Brain pericyte (primary cell): ENCODE measurements at regions not wholly inside any gene's neighbourhood (a gene's known extent, or its start where the extent isn't known, plus 50 kb on each side); places are given as distances from the start of the nearest gene placed in this dataset.

Source experiments
- DNase-seq: peaks from one replicate; pipeline ENCODE4 v3.0.0-alpha.2; 2012; ENCODE audit warnings: low read depth, low spot score

DNA sequence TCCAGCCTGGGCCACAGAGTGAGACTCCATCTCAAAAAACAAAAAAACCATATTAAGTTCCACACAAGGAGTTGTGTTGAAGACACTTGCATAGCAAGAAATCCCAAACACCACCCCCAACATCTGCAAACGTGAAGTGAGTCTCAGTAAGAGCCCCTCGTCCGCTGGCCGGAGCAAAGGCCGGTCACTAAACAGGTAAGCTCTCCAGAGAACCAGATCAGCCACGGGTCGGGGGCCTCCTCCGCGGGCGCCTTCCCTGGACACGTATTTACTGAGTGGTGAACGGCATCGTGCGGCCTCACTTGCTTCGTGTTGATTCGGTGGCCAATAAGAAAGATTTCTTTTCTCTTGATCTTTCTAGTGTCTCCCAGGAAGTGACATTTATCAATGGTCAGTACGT, 93.6 kb downstream of the MRPL36 start:
- no peak for DNase-seq

DNA sequence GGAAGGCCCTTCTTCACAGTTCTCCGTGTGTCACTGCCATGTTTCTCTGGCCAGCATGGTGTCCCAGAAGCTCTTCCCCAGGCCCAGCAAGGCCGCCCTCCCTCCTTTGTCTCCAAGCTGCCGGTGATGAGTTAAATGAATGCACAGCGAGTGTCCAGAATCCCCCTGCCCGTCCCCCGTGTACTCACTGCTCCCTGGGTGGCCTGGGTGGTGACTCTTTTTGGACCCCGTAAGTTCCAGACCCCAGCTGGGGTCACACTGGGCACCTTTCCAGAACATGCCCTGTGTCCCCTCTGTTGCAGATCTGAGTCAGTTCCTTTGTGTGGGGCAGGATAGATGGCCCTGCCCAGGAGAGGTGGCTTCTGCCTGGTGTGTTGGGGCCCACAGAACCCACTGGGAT, 95.0 kb downstream of the MRPL36 start:
- no peak for DNase-seq

DNA sequence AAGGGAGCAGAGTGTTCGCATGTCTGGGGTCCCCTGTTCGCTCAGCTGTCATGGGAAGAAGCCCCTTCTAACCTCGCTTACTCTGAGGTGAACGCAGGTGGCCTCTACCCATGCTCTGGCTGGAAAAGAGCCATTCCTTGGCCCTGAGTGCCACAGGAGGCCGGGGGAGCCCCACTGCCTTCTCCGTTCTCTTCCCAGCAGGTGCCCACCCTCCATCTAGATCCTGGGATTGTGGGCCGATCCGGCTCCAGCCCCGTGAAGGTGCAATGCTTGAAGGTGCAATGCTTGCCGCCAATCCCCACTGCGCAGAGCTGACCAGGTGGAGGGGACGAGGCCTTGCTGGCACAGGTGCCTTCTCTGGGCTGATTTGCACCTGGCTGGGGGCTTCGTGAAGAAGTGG, 95.4 kb downstream of the MRPL36 start:
- DNase-seq: no peak

DNA sequence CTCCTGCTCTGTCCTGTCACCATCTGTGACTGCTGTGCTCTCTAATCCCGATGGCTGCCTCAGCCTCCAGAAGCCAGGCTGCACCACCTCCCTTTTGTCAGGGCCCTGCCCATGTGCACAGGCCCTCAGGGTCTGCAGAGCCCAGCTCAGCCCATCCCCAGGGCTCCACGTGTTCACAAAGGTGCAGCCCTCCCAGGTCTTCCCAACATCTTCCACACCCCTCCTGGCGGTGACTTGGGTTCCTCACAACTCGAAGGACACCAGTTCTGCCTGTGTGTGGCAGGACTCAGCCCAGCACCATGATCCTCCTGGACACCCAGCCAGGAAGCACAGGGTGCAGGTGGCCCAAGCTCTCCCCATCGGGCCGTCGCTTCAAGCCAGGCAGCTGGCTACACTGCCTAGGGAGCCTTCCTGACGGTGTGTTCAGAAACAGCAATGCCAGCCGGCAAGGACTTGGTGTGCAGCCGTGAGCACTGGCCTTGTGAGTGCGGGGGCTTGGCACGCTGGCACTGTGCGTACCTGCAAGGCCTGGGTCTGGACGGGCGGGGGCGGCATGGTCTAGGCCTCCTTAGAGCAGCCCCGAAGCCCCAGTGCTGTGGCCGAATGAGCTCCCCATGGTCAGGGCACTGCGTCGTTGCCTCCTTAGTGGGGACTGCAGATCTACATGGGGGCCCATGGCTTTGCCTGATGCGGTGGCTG, 96.1 kb downstream of the MRPL36 start:
- no peak for DNase-seq

DNA sequence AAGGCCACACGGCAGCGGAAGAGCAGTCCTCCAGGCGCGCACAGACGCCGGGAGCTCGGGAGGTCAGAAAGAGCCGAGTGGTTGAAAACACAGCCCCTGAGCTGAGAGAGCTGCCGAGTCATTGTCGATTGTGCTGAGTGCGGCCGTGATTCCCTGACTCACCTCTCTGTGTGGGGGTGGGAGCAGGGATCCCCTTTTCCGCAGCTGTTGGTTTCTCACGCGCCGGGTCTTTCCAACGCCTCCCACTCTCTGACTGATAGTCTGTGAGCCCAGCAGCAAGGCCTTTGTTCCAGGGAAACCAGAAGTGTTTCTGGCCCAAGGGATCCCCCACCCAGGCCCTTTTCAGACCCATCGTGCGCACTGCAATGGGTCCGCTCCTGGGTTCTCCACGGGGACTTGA, 97.3 kb downstream of the MRPL36 start:
- DNase-seq: no peak

DNA sequence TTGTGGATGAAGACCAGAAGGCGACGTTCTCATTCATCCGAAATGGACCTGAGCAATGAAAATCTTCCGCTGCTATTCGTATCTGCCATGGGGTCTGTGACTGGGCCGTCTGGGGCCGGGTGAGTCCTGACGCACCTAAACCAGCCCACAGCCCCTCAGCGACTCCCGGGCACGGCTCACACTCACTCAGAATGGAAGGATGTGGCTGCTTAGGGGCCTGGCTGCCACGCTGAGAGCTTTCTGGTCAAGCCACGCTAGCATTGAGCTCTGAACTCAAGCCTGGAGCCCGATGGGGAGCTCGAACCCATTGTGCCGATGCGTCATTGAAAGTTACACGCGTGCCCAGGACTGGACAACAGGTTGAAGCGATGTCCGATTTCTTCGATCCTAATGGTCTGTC, 97.8 kb downstream of the MRPL36 start:
- DNase-seq: no peak

DNA sequence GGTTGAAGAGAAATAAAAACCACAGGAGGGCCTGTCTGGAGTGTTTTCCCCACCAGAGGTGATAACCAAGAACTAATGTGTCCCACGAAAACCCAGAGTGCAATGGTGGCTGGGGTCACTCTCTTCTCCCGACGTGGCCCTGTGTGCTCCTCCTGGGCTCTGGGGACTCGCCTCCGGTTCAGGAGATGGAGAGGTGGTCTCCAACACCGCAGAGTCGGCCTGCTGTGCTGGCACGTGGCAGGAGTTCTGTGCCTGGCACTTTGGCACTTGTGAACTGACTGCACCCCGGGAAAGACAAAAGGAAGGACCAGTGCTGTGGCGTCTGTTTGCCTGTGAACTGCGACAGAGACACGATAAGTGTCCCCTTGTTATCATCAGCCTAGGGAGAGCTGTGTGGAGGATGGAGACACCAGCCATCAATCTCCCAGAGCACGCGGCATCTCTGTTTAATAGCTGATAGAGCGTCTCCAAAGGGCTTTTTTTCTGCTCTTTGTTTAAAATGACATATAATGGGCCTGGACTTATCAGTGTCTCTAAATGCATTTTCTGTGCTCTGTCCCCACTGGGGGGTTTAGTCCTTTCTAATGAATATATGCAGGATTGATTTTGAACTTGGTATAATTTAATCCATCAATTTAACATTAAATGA, 98.3 kb downstream of the MRPL36 start:
- DNase-seq: no peak

DNA sequence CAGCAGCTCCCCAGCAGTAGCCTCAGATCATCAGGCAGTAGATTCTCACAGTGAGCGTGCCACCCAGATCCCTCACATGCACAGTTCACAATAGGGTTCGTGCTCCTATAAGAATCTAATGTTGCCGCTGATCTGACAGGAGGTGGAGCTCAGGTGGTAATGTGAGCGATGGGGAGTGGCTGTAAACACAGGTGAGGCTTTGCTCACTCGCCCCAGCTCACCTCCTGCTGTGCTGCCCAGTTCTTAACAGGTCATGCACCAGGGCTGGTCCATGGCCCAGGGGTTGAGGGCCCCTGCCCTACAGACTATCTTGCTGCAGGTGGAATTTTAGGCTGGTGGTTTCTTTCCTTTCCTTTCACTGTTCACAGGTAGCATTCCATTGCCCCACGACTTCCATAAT, 100.2 kb downstream of the MRPL36 start:
- DNase-seq: no peak

DNA sequence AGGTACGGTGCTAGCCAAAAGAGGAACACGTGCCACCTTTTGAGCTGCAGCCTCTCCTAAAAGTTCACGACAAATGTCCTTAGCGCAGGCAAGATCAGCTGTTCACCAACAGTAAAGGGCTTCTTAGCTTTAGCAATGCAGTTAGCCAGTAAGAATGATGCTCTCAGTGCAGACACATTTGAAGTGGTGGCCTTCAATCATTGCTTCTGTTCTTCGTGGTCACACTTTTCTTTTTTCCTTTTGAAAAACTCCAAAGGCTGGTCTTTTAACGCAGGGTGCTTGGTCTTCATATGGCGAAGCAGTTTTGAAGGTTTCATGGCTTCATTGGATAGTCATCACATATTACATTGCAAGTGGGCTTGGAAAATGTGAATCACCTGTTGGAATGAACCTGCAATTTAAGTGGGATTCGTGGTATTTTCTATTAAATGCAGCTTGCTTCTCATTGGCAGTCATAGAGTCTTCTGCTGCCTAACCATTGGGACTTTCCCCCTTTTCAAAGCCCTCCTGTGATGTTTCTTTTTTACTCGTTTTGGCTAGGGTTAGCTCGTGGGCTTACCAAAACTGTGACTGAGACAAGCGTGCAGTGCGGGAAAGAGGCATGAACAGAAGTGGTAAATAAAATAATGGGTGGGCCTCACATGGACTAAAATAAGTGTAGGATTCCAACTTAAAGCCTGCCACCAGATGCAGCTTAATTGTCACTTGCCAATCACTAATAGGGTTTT, 100.9 kb downstream of the MRPL36 start:
- no peak for DNase-seq

DNA sequence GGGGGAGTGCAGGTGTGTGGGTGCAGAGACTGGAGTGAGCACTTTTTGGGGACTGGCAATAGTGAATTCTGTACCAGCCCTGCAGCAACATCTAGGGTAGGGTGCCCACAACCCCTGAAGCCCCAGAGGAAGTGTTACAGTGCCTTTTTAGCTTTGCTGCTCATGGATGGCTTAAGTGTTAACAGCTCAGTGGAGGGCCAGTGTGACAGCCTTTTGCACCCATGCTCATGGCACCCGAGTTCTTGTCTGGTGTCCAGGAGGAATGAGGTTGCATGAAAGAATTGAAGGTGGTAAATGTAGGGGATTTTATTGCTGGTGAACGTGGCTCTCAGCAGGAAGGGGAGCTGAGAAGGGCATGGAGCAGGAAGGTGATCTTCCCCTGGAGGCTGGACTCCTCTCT, 107.3 kb downstream of the MRPL36 start:
- DNase-seq: no peak

DNA sequence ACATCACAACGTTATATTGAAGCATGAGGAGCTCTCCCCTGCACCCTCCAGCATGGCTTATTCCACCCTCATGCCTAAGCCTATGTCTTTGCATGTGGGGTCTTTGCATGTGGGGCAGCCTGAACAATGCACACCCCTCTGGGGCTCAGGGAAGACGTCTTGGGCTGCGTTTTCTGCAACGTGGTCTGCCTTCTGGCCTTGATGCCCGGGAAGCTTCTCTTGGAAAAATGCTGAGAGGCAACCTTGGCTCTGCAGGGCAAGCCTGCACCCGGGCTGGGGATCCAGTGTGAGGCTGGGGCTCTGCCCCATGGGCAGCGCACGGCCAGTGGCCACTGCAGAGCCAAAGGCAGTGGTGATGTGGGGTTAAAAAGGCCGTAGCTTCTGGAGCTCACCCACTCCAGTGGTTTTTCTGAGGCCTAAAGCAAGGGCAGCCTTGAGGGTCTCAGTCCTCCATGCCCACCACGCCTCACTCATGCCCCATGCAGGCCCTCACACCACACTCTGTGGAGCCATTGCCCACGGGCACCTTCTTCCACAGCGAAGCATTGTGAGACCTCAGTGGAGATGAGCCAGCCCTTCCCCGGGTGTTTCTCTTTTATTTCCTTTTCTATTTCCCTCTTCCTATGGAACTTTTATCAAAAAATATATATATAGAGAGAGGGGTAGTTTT, 112.2 kb downstream of the MRPL36 start:
- DNase-seq: no peak

DNA sequence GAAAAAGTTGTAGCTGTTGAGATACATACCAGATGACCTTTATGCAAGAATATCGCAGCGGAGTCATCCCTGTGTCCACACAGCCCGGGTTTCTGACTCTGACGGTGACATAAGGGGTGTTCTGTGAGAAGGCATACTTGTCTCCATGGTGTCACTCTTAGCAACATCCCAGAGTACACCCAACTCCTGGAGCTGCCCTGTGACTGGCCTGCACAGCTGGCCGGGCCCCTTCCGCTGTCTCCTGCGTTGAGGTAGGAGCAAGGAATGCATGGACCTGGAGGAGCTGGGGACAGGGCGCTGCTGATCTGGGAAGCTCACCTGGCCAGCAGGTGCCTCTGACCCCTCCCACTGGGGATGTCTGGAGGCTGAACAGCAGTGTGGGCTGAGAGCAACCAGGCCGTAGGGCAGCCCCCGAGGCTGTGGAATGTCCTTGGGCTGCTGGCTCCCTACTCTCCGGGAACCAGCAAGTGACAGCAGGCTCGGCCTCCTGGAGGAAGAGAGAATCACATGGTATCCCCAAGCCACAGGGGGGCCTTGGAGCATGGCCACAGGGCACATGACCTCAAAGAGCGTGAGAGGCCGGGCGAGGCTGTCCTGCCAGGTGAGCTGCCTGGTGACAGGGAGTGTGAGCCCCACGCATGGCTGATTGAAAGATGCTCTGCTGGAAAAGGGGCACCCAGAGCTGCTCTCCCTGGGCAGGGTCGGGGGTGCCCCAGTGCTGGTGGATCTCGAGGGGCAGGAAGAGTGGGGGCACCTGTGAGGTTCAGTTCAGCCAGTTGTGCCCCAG, 113.4 kb downstream of the MRPL36 start:
- no peak for DNase-seq

DNA sequence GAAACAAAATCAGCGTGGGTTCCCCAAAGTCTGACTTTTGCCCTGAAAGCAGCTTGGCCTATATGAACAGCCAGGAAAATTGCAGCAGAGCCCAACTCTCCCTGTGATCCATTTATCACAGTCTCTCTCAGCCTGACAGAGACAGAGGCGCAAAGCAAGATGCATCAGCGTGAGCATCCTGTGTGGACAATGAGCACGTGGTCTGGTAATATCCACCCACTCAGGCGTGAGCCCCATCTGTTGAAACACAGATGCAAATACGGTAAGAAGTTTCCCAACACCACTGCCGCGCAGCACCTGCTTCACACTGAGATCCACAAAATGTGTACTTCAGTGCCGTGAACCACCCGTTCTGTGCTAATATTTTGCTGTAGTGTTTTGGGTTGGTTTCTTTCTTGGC, 114.6 kb downstream of the MRPL36 start:
- no peak for DNase-seq

DNA sequence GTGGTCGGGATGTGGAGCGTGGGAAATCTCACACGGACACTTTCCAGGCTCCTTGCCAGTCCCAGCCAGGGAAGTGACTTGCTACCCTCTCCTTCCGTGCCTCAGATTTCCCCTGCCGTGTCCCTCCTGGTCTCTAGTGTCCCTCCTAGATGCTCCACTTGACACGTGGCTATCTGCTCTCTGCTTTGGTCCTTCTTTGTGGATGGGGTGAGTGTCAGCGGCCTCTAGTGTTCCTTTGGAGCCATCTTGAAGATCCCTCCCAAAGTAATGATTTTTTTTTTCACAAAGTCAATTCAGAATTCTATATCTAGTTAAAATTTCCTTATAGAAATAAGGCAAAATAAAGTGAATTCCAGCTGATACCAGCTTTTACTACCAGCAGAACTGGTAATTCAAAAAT, 117.7 kb downstream of the MRPL36 start:
- DNase-seq: no peak

DNA sequence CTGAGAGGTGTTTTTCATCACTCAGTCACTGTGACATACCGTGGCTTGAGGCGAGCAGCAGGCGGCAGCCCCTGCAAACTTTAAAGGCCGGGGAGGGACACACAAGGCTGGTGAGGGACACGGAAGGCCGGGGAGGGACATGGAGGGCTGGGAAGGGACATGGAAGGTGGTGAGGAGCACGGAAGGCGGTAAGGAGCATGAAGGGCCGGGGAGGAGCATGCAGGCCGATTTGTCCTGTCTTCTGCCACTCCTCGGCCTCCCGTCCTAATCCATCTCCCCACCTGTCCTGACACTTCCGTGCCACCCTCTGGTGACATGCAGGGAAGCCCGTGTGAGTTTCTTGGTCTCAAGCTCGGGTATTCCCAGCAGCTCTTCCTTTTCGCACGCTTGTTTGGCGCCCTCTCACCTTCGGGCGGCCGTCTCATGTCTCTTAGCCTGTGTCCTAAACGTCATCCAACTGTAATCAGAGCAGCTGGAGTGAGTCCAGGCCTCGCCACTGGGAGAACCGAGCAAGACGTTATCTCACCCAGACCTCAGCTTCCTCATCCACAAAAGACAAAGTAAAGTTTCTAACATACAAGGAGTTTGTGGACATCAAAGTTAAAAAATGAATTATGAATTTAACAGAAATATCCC, 126.5 kb downstream of the MRPL36 start:
- no peak for DNase-seq

DNA sequence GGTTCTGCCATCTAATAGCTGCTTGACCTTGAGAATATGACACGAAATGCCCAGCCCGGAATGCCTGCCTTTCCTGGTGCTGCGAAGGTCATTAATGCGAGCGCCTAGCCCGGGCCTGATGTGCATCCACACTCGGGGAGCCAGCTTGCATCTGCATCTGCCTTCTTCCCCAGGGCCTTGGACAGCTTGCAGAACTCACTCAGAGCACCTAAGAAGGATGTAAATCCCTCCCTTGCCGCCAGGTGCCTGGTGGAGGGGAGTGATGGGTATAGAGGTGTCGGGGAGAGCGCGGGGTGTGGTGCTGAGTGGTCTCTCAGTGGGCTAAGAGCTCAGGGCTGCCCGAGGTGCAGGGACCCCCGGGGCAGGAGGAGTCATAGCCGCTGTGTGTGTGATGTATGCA, 127.2 kb downstream of the MRPL36 start:
- DNase-seq: no peak

DNA sequence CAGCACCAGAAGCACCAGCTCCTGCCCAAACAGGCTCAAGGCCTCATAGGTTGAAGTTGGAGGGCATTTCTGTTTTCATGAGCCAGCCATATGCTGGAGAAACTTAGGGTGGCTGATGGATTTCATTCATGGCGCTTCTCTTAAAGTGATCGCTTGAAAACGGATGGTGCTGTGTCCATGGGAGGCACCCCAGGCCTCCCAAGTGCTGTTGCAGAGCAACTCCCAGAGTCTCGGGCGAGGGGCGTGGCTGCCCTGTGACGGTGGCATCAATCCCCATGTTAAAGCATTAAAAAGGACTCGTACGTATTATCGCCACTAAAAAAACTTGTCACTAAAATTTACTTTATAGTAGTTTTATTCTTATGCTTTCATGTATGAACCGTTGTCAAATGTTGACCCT, 128.3 kb downstream of the MRPL36 start:
- DNase-seq: no peak

DNA sequence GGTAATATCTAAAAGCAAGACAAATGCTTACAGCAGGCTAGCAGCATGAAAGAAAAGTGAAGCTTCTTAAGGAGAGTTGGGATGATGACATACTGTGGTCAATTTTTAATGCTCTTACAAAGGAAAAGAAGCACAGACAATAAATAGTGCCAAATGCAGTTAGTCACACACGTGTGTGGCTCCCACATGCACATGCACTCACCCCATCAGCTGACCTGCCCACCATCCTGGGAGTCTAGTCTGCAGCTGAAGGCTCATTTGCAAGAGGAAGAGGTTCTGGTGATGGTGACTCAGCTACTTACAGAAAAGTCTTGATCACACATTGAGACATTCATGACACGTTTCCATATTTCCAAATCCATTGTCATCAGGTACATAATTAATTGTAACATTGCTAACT, 129.3 kb downstream of the MRPL36 start:
- DNase-seq: no peak

DNA sequence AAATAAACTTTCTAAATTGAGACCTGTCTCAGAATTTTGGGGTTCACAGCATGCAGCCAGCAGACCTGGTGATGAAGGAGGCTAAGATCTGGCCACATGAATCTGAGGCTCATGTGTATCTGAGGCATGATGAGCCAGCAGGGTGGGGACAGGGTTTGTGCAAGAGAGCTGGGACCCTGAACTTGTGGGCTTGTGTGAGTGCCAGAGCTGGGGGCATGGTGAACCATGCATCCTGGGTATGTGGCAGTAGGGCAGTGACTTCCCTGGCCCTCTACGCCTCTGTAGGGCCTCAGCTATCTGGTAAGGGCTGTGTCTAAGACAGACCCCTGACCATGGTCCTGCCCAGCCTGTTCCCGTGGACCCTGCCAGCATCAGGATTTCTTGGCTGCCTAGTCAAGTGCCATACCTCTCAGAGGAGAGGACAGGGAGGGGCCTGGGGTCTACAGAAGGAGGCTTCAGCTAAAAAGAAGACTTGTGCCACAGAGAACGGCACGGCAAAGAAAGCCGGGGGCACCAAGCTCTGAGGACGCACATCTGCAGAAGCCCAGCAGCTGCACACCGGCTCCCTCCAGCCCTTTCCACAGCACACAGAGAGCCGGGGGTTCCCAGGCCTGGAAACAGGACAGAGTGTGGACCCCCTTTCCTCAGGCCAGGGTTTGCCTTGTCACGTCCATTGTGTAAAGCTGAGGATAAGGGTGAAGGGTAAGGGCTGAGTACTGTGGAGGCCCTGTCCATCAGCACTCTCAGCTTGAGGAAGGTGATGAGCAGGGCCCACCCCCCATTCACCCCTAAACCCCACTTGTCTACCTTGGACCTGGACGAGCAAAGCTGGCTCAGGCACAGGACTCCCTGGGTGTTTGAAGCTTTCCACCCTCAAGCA, 130.1 kb downstream of the MRPL36 start:
- DNase-seq: no peak

DNA sequence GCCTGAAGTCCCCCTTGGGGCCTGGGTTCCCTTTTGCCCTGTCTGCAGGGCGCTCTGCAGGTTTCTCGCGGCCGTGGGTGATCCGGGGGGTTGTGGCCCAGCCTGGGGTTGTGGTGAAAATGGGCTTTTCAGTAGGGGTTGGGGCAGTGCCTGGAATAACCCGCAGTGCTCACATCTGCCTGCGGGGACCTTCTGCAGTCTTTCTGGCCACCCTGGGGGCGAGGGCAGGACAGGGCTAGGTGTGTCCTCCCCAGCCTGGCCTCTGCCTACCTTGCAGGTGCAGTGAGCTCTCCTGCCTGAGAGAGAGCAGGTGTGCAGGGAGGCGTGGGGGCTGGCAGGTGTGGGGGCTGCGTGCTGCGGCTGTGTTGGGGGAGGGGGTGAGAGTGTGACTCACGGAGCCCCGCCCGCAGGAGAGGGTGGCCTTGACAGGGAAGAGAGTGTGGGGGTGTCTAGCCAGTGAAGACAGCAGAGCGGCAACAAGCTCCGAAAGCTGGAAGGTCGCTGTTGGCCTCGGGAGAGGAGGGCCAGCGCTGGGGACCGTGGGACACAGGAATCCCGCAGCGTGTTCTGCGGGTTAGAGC, 131.4 kb downstream of the MRPL36 start:
- DNase-seq: no peak
